HCT116 (cell line): ENCODE measurements at regions not wholly inside any gene's neighbourhood (a gene's known extent, or its start where the extent isn't known, plus 50 kb on each side); places are given as distances from the start of the nearest gene placed in this dataset.

ENCODE experiments used
- ATAC-seq: fragments of 200-7000 bp; cut with Tn5 transposase; 2 replicates; pipeline ENCODE4 v1.9.1; 2020; ENCODE audit warnings: mild to moderate bottlenecking, moderate library complexity
- BruUV-seq: library from RNA; stranded (reverse); fragments of 400-500 nt; replicated peaks from 2 replicates; lab custom pipeline; 2021; lab: Mats Ljungman, UMichigan
- CTCF ChIA-PET: fragments of 300-600 bp; sonication (Branson Sonifier 250); formaldehyde crosslinking; loops from one replicate; lab custom pipeline; 2021; ENCODE audit warnings: antibody characterized with exemption; lab: Charles Lee
- POLR2A ChIA-PET: fragments of 300-600, 350-600 bp; sonication (Branson Sonifier 250); formaldehyde crosslinking; loops from one replicate; lab custom pipeline; 2021; ENCODE audit warnings: antibody characterized with exemption; lab: Charles Lee
- RAD21 ChIA-PET, 2 experiments: fragments of 300-600 bp; sonication (Branson Sonifier 250); formaldehyde crosslinking; loops; one replicate each; lab custom pipeline; 2023; ENCODE audit warnings: low total read pairs in 2 of 2; ENCODE audit not compliant: uncharacterized antibody in 2 of 2, unreplicated experiment in 2 of 2, low non-redundant PET in 1 of 2; lab: Charles Lee
- DNase-seq: peaks from one replicate; pipeline ENCODE4 v3.0.0-alpha.2; 2010; ENCODE audit warnings: low read depth, low spot score
- H2AFZ ChIP-seq: fragments of 200-600 bp; shearing (Covaris generic), sonication (generic); 2 replicates; pipeline ENCODE4 v1.6.1; 2017; ENCODE audit warnings: low read depth, mixed run types, mixed read lengths, antibody characterized with exemption, low read length; ENCODE audit not compliant: poor library complexity, severe bottlenecking
- H3K27ac ChIP-seq: 2 replicates; pipeline ENCODE4 v1.5.1; 2012; ENCODE audit warnings: low read depth, low read length
- H3K27me3 ChIP-seq: fragments of 200-600 bp; sonication (generic); 2 replicates; pipeline ENCODE4 v1.6.1; 2016; ENCODE audit warnings: mixed run types, low read length, mixed read lengths; ENCODE audit not compliant: insufficient read depth
- H3K36me3 ChIP-seq, 2 experiments: fragments of 200-500 bp in 1 of 2; fragments of 200-600 bp in 1 of 2; sonication (Bioruptor generic) in 1 of 2; sonication (generic) in 1 of 2; 2 replicates each; pipeline versions ENCODE4 v1.5.1 to v1.6.1; 2014 to 2016; ENCODE audit warnings: low read length in 2 of 2, inconsistent platforms in 1 of 2, mixed read lengths in 1 of 2, mixed run types in 1 of 2; ENCODE audit not compliant: insufficient read depth in 2 of 2, control insufficient read depth in 1 of 2
- H3K4me1 ChIP-seq, 2 experiments: fragments of 200-600 bp in 1 of 2; sonication (generic) in 1 of 2; 2 replicates each; pipeline versions ENCODE4 v1.5.1 to v1.6.1; 2012 to 2017; ENCODE audit warnings: low read length in 2 of 2, inconsistent platforms in 1 of 2, mild to moderate bottlenecking in 1 of 2, mixed read lengths in 1 of 2, mixed run types in 1 of 2, moderate library complexity in 1 of 2; ENCODE audit not compliant: insufficient read depth in 2 of 2, control insufficient read depth in 1 of 2
- H3K4me2 ChIP-seq: fragments of 200-600 bp; sonication (generic); 2 replicates; pipeline ENCODE4 v1.6.1; 2017; ENCODE audit warnings: mixed run types, low read length, mixed read lengths
- H3K4me3 ChIP-seq, 2 experiments: fragments of 200-600 bp in 1 of 2; sonication (generic) in 1 of 2; replicated peaks in 1 of 2; 2 replicates each; pipeline ENCODE4 v1.5.1; 2011 to 2016; ENCODE audit warnings: low read length in 2 of 2, control low read depth in 1 of 2, low read depth in 1 of 2, mild to moderate bottlenecking in 1 of 2, mixed read lengths in 1 of 2, mixed run types in 1 of 2
- H3K79me2 ChIP-seq: fragments of 200-600 bp; sonication (generic); 2 replicates; pipeline ENCODE4 v1.6.1; 2017; ENCODE audit warnings: mild to moderate bottlenecking, mixed run types, low read length, moderate library complexity, mixed read lengths; ENCODE audit not compliant: insufficient read depth
- H3K9ac ChIP-seq: fragments of 200-600 bp; sonication (generic); 2 replicates; pipeline ENCODE4 v1.6.1; 2016; ENCODE audit warnings: low read length, mixed read lengths
- H3K9me2 ChIP-seq: fragments of 200-600 bp; sonication (generic), shearing (Covaris generic); 2 replicates; pipeline ENCODE4 v1.6.1; 2017; ENCODE audit warnings: mixed run types, mild to moderate bottlenecking, moderate library complexity; ENCODE audit not compliant: insufficient read depth
- H3K9me3 ChIP-seq, 2 experiments: fragments of 200-500 bp in 1 of 2; fragments of 200-600 bp in 1 of 2; sonication (Bioruptor generic) in 1 of 2; sonication (generic) in 1 of 2; 2 replicates each; pipeline ENCODE4 v1.6.1; 2014 to 2017; ENCODE audit warnings: low read length in 2 of 2, mixed read lengths in 2 of 2, inconsistent platforms in 1 of 2, low read depth in 1 of 2, mild to moderate bottlenecking in 1 of 2, mixed run types in 1 of 2, moderate library complexity in 1 of 2; ENCODE audit not compliant: control insufficient read depth in 1 of 2, insufficient read depth in 1 of 2
- H4K20me1 ChIP-seq: fragments of 200-600 bp; sonication (generic), shearing (Covaris generic); 2 replicates; pipeline ENCODE4 v1.6.1; 2017; ENCODE audit warnings: mixed run types, mild to moderate bottlenecking, moderate library complexity; ENCODE audit not compliant: insufficient read depth
- CEBPB ChIP-seq: IDR thresholded peaks from 2 replicates; pipeline ENCODE4 v1.6.1; 2012; ENCODE audit warnings: low read depth
- ELF1 ChIP-seq: IDR thresholded peaks from 2 replicates; pipeline ENCODE4 v1.6.1; 2012; ENCODE audit warnings: low read depth, borderline replicate concordance
- EZH2 ChIP-seq: fragments of 200-600 bp; sonication (generic); IDR thresholded peaks from 2 replicates; pipeline ENCODE4 v1.6.1; 2017; ENCODE audit warnings: antibody characterized with exemption, mixed run types
- POLR2A ChIP-seq: IDR thresholded peaks from 2 replicates; pipeline ENCODE4 v1.7.0; 2011; ENCODE audit warnings: borderline replicate concordance; ENCODE audit not compliant: insufficient read depth, insufficient read length; ENCODE audit errors: extremely low read depth
- POLR2AphosphoS5 ChIP-seq: IDR thresholded peaks from 2 replicates; pipeline ENCODE4 v1.6.1; 2011; ENCODE audit warnings: mild to moderate bottlenecking, low read depth, low read length, moderate library complexity
- SIN3A ChIP-seq: IDR thresholded peaks from 2 replicates; pipeline ENCODE4 v1.6.1; 2012; ENCODE audit warnings: low read depth
- SRF ChIP-seq: IDR thresholded peaks from 2 replicates; pipeline ENCODE4 v1.6.1; 2012; ENCODE audit warnings: low read depth
- TCF7L2 ChIP-seq: IDR thresholded peaks from 2 replicates; pipeline ENCODE4 v1.7.0; 2011; ENCODE audit warnings: borderline replicate concordance, inconsistent platforms; ENCODE audit not compliant: insufficient read depth, insufficient read length; ENCODE audit errors: extremely low read depth
- ZFX ChIP-seq: fragments of 450-650 bp; IDR thresholded peaks from 2 replicates; pipeline ENCODE4 v1.6.1; 2017
- ZNF274 ChIP-seq: fragments of 200-500 bp; sonication (Bioruptor generic); IDR thresholded peaks from 2 replicates; pipeline ENCODE4 v1.6.1; 2014; ENCODE audit warnings: mild to moderate bottlenecking, low read depth, low read length, inconsistent platforms
- intact Hi-C: fragments of 100-400 bp; cut with micrococcal nuclease; formaldehyde crosslinking; loops from 2 replicates; pipeline ENCODE4 v1.10.0; 2022
- TF ChIP-seq, protein P1 (sequence below): IDR thresholded peaks from 2 replicates; pipeline ENCODE4 v1.6.1; 2011; ENCODE audit warnings: mild to moderate bottlenecking, low read length, moderate library complexity; ENCODE audit not compliant: insufficient replicate concordance; ENCODE audit errors: extremely low read depth
- TF ChIP-seq, protein P2 (sequence below): IDR thresholded peaks from 2 replicates; pipeline ENCODE4 v1.6.1; 2012; ENCODE audit warnings: low read depth
- TF ChIP-seq, protein P3 (sequence below), 3 experiments: fragments of 200-600 bp in 1 of 3; sonication (generic) in 1 of 3; IDR thresholded peaks in 2 of 3; conservative IDR thresholded peaks in 1 of 3; 2 replicates each; pipeline ENCODE4 v1.5.1; 2012 to 2017; ENCODE audit warnings: low read depth in 2 of 3, low read length in 2 of 3, antibody characterized with exemption in 1 of 3, borderline replicate concordance in 1 of 3, control low read depth in 1 of 3, mild to moderate bottlenecking in 1 of 3, mixed read lengths in 1 of 3, mixed run types in 1 of 3, moderate library complexity in 1 of 3; ENCODE audit not compliant: insufficient read depth in 1 of 3
- TF ChIP-seq, protein P4 (sequence below): IDR thresholded peaks from 2 replicates; pipeline ENCODE4 v1.6.1; 2012

DNA sequence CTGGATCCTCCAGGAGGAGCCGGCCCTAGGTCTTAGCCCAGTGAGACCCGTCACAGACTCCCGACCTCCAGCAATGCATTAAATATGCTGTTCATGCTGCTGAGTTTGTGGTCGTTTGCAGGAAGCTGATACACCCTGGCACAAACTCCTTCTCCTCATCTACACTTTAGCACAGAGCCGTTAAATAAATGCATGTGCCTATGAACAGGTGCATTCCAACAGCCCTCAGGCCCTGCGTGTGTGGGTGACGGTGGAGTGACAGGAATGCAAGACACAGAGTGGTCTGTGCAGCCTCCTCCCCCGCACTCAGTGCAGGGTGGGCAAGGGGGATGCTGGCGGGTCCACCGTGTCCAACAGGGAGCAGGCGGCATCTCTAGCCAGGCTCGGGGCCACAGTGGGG is 106.6 kb upstream of the TMPRSS2 start:
- no TSS peak for BruUV-seq
- RAD21 ChIA-PET = no interaction called here
- no peak overlapping the region for H3K4me3 ChIP-seq
- H3K4me1 ChIP-seq = peaks cover 10 to 12% of the 10 kb centered on the region in 2 experiments; a peak in 3 of 4 replicates
- peaks cover 6% of the 10 kb centered on the region; the same call in 1 of the 2 replicates for H3K27me3 ChIP-seq
- H3K36me3 ChIP-seq = no peaks in the 10 kb centered on the region
- POLR2A ChIA-PET = no interaction called here
- H3K27ac ChIP-seq = no peak overlapping the region
- no peak overlapping the region for H2AFZ ChIP-seq
- TF ChIP-seq, protein P1, sequence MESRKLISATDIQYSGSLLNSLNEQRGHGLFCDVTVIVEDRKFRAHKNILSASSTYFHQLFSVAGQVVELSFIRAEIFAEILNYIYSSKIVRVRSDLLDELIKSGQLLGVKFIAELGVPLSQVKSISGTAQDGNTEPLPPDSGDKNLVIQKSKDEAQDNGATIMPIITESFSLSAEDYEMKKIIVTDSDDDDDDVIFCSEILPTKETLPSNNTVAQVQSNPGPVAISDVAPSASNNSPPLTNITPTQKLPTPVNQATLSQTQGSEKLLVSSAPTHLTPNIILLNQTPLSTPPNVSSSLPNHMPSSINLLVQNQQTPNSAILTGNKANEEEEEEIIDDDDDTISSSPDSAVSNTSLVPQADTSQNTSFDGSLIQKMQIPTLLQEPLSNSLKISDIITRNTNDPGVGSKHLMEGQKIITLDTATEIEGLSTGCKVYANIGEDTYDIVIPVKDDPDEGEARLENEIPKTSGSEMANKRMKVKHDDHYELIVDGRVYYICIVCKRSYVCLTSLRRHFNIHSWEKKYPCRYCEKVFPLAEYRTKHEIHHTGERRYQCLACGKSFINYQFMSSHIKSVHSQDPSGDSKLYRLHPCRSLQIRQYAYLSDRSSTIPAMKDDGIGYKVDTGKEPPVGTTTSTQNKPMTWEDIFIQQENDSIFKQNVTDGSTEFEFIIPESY = no peak
- TF ChIP-seq ZNF274 (no peak), SRF (no peak), TCF7L2 (no peak), CEBPB (no peak), SIN3A (no peak), POLR2AphosphoS5 (no peak), EZH2 (no peak), POLR2A (no peak), ZFX (no peak), ELF1 (no peak)
- TF ChIP-seq, protein P2, sequence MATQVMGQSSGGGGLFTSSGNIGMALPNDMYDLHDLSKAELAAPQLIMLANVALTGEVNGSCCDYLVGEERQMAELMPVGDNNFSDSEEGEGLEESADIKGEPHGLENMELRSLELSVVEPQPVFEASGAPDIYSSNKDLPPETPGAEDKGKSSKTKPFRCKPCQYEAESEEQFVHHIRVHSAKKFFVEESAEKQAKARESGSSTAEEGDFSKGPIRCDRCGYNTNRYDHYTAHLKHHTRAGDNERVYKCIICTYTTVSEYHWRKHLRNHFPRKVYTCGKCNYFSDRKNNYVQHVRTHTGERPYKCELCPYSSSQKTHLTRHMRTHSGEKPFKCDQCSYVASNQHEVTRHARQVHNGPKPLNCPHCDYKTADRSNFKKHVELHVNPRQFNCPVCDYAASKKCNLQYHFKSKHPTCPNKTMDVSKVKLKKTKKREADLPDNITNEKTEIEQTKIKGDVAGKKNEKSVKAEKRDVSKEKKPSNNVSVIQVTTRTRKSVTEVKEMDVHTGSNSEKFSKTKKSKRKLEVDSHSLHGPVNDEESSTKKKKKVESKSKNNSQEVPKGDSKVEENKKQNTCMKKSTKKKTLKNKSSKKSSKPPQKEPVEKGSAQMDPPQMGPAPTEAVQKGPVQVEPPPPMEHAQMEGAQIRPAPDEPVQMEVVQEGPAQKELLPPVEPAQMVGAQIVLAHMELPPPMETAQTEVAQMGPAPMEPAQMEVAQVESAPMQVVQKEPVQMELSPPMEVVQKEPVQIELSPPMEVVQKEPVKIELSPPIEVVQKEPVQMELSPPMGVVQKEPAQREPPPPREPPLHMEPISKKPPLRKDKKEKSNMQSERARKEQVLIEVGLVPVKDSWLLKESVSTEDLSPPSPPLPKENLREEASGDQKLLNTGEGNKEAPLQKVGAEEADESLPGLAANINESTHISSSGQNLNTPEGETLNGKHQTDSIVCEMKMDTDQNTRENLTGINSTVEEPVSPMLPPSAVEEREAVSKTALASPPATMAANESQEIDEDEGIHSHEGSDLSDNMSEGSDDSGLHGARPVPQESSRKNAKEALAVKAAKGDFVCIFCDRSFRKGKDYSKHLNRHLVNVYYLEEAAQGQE = no peak
- TF ChIP-seq, protein P3, sequence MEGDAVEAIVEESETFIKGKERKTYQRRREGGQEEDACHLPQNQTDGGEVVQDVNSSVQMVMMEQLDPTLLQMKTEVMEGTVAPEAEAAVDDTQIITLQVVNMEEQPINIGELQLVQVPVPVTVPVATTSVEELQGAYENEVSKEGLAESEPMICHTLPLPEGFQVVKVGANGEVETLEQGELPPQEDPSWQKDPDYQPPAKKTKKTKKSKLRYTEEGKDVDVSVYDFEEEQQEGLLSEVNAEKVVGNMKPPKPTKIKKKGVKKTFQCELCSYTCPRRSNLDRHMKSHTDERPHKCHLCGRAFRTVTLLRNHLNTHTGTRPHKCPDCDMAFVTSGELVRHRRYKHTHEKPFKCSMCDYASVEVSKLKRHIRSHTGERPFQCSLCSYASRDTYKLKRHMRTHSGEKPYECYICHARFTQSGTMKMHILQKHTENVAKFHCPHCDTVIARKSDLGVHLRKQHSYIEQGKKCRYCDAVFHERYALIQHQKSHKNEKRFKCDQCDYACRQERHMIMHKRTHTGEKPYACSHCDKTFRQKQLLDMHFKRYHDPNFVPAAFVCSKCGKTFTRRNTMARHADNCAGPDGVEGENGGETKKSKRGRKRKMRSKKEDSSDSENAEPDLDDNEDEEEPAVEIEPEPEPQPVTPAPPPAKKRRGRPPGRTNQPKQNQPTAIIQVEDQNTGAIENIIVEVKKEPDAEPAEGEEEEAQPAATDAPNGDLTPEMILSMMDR (IDR thresholded peaks at IDR 0.05 in 2 of 3, conservative IDR thresholded peaks at IDR 0.05 in 1 of 3; ENCODE audit: borderline replicate concordance in 1 of 3, insufficient read depth in 1 of 3, low read depth in 2 of 3, low read length in 2 of 3) = no peak
- TF ChIP-seq, protein P4, sequence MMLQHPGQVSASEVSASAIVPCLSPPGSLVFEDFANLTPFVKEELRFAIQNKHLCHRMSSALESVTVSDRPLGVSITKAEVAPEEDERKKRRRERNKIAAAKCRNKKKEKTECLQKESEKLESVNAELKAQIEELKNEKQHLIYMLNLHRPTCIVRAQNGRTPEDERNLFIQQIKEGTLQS = no peak
- no peak overlapping the region for H3K9ac ChIP-seq
- ATAC-seq (no peak), DNase-seq (no peak)
- H4K20me1 ChIP-seq = no peaks in the 10 kb centered on the region
- CTCF ChIA-PET = no interaction called here
- no peaks in the 10 kb centered on the region for H3K9me2 ChIP-seq
- intact Hi-C loops = loop anchor here (5.0 kb wide), 1 partner anchor 833 kb away; no protein-coding TSS in a partner anchor
- H3K79me2 ChIP-seq = no peaks in the 10 kb centered on the region
- no peaks in the 10 kb centered on the region for H3K9me3 ChIP-seq
- no peak overlapping the region for H3K4me2 ChIP-seq
